Uterus (tissue), 2 donors: ENCODE measurements at regions not wholly inside any gene's neighbourhood (a gene's known extent, or its start where the extent isn't known, plus 50 kb on each side); places are given as distances from the start of the nearest gene placed in this dataset.
A peak's percentile ranks its signal among the peaks of the same experiment; 100 is the strongest.

Experiments
- CTCF ChIP-seq, 4 experiments: fragments of 200-600 bp in 2 of 4; fragments of 450-650 bp in 2 of 4; sonication (generic) in 2 of 4; IDR thresholded peaks; one replicate each; pipeline ENCODE4 v1.5.1; 2016 to 2019; ENCODE audit warnings: antibody characterized with exemption in 4 of 4, mild to moderate bottlenecking in 2 of 4, moderate library complexity in 1 of 4
- POLR2A ChIP-seq, 2 donors: fragments of 450-650 bp; IDR thresholded peaks; one replicate each; pipeline ENCODE4 v1.6.1; 2016; ENCODE audit warnings: antibody characterized with exemption in 2 of 2, mild to moderate bottlenecking in 1 of 2, moderate library complexity in 1 of 2

GRCh38 chr2:226030788-226031646, 631.5 kb downstream of the NYAP2 start:
- peak in 1 of 4 experiments; percentile 9 for TF ChIP-seq CTCF (IDR thresholded peaks at IDR 0.05)
- TF ChIP-seq POLR2A (IDR thresholded peaks at IDR 0.05): peak in 1 of 2 donors; percentile 40
